Prostate gland (tissue), 2 donors: ENCODE measurements at regions not wholly inside any gene's neighbourhood (a gene's known extent, or its start where the extent isn't known, plus 50 kb on each side); places are given as distances from the start of the nearest gene placed in this dataset.

Experiments
- POLR2A ChIP-seq: fragments of 450-650 bp; IDR thresholded peaks from one replicate; pipeline ENCODE4 v1.6.1; 2016; ENCODE audit warnings: antibody characterized with exemption, mild to moderate bottlenecking
- POLR2AphosphoS5 ChIP-seq: sonication (generic); formaldehyde crosslinking; IDR thresholded peaks from one replicate; pipeline ENCODE4 v1.6.1; 2017; ENCODE audit warnings: antibody characterized with exemption
- TF ChIP-seq, protein P1 (sequence below), 4 experiments: fragments of 200-600 bp in 2 of 4; fragments of 450-650 bp in 2 of 4; sonication (generic) in 2 of 4; IDR thresholded peaks; 1 replicate in 3 of 4; 2 replicates in 1 of 4; pipeline ENCODE4 v1.5.1; 2016 to 2019; ENCODE audit warnings: antibody characterized with exemption in 4 of 4, mild to moderate bottlenecking in 2 of 4, moderate library complexity in 2 of 4

GRCh38 chr7:4470246-4470645 lies 211.8 kb upstream of the FOXK1 start:
- TF ChIP-seq, protein P1, sequence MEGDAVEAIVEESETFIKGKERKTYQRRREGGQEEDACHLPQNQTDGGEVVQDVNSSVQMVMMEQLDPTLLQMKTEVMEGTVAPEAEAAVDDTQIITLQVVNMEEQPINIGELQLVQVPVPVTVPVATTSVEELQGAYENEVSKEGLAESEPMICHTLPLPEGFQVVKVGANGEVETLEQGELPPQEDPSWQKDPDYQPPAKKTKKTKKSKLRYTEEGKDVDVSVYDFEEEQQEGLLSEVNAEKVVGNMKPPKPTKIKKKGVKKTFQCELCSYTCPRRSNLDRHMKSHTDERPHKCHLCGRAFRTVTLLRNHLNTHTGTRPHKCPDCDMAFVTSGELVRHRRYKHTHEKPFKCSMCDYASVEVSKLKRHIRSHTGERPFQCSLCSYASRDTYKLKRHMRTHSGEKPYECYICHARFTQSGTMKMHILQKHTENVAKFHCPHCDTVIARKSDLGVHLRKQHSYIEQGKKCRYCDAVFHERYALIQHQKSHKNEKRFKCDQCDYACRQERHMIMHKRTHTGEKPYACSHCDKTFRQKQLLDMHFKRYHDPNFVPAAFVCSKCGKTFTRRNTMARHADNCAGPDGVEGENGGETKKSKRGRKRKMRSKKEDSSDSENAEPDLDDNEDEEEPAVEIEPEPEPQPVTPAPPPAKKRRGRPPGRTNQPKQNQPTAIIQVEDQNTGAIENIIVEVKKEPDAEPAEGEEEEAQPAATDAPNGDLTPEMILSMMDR (IDR thresholded peaks at IDR 0.05): no peak
- no peak for TF ChIP-seq POLR2AphosphoS5
- no peak for TF ChIP-seq POLR2A
